OCI-LY1 (cell line): ENCODE measurements at regions not wholly inside any gene's neighbourhood (a gene's known extent, or its start where the extent isn't known, plus 50 kb on each side); places are given as distances from the start of the nearest gene placed in this dataset.

Source experiments
- CTCF ChIP-seq: fragments of 200-600 bp; sonication (generic), shearing (Covaris generic); IDR thresholded peaks from 2 replicates; pipeline ENCODE4 v1.5.1; 2017; ENCODE audit warnings: mild to moderate bottlenecking, antibody characterized with exemption, low read length, moderate library complexity, mixed read lengths
- EZH2 ChIP-seq: fragments of 200-600 bp; sonication (generic), shearing (Covaris generic); IDR thresholded peaks from 2 replicates; pipeline ENCODE4 v1.8.0; 2017; ENCODE audit warnings: borderline replicate concordance, mixed run types, mild to moderate bottlenecking, antibody characterized with exemption, low read length, moderate library complexity, mixed read lengths

GRCh38 chr20:55135923-55136322 is 660.5 kb downstream of the DOK5 start:
- TF ChIP-seq CTCF = no peak
- no peak for TF ChIP-seq EZH2
